GM18858 (cell line): ENCODE measurements at regions not wholly inside any gene's neighbourhood (a gene's known extent, or its start where the extent isn't known, plus 50 kb on each side); places are given as distances from the start of the nearest gene placed in this dataset.
"Not testable (repeated sequence)": the region's sequence is repeated elsewhere in the genome, so short reads cannot be mapped to it uniquely, and the experiment has no call there.

Source experiments
- ATAC-seq: cut with Tn5 transposase; IDR thresholded peaks from one replicate; pipeline ENCODE4 v1.9.1; 2021; ENCODE audit not compliant: unreplicated experiment

GRCh38 chr2:215799194-215799593 is 214.2 kb downstream of the MREG start:
- ATAC-seq = no peak

DNA sequence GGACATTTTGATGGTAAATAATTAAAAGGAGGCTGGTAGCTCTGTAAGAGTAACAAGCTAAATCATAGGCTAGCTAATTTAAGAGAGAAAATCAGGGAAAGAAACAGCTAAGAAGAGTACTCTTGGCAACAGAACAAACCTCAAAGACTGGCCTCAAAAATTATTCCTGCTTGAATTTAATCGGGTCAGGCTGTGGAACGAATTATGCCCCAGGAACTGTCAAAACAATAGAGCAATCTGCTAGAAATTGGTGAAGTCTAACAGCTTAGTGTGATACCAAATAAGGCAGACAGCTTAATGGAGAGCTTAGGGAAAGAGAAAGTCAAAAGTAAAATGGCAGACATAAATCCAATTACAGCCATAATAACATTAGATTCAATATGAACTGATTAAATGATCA is 215.7 kb downstream of the MREG start:
- no peak for ATAC-seq

GRCh38 chr2:215796140-215796855 is 217.1 kb downstream of the MREG start:
- ATAC-seq = no peak

- no peak for ATAC-seq
These were observed 218.4 kb downstream of the MREG start for GRCh38 chr2:215794829-215795546.

GRCh38 chr2:215793747-215794595 is 219.4 kb downstream of the MREG start:
- peak; percentile 88 for ATAC-seq

DNA sequence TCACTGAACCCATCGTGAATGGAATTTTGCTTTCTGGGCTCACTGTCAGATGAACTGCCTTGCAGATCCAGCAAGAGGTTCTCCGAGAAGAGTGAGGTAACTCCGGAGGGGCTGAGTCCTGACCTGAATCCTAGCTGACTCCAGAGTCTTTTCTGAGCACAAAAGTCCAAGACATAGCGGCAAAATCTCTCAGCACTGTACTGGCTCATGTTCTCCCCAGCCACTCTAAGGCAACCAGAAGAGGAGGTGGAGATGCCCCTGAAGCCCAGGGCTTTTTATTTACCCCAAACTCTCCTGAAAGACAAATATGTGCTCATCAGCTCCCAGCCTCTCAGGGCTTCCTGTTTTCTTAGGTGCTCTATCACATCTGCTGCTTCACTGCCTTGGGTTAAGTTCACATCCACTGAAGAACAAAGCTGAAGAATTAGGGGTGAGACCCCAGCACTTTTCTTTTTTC is 221.8 kb downstream of the MREG start:
- ATAC-seq = no peak

- no peak for ATAC-seq
These were observed 222.6 kb downstream of the MREG start for GRCh38 chr2:215790523-215791421.

DNA sequence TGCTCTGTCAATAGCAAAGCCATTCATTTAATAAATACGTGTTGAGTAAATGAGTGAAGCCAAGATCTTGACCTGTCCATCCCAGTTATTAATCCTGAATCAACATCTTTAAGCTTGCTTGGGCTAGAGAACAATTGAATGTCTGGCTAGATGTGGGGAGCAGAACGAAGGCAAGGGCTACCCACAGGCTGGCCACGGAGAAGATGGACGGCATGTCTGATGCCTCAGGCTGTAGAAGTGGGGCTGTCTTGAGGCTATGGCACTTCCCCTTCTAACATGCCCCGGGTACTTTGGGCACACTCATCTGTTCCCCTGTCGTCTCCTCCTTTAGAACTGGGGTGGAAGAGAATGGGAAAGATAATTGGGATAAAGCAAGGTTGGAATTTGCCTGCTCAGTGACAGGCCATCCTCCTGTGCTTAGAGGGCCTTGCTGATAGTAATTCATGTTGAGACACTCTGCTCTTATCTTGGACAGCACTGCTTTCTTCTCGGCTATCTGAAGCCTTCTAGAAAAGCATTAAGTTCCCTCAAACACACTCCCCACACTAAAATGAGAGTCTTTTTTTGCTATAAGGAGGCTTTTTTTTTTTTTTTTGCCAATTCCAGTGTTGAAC is 225.7 kb downstream of the MREG start:
- no peak for ATAC-seq

GRCh38 chr2:215787025-215787424 is 226.3 kb downstream of the MREG start:
- ATAC-seq = no peak

GRCh38 chr2:215784371-215784783 is 229.0 kb downstream of the MREG start:
- no peak for ATAC-seq

DNA sequence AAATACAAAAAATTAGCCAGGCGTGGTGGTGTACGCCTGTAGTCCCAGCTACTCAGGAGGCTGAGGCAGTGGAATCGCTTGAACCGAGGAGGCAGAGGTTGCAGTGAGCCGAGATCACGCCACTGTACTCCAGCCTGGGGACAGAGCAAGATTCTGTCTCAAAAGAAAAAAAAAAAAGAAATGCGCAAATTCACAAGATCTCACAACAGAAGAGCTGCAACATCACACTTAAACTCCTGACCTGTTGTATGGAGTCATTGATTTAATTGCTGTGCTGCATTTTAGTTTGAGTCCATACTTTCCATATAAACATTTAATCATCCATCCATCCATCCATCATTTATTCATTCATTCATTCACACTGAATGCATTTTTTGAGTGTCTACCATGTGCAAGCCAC is 229.7 kb downstream of the MREG start:
- not testable (repeated sequence) for ATAC-seq

DNA sequence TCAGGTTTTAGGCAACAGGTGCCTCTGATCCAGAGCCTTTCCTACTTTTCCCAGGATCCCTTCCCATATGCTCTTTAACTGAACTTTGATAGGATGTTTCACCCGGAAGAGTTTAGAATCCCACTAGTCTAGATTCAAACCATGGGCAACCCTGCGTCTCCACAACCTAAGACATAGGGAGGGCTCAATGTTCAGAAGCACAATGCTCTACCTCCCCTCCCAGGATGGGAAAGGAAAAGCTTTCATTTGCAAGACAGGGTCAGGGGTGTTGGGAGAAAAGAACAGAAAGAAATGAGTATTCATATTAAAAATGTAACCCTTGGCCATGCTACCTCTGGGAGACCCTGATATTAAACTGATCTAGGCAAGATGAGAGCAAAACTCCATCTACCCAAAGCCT is 230.4 kb downstream of the MREG start:
- no peak for ATAC-seq

GRCh38 chr2:215782295-215782694 is 231.1 kb downstream of the MREG start:
- ATAC-seq = no peak

- no peak for ATAC-seq
These were observed 232.3 kb downstream of the MREG start for GRCh38 chr2:215780907-215781685.

GRCh38 chr2:215780313-215780712 is 233.0 kb downstream of the MREG start:
- ATAC-seq = no peak

DNA sequence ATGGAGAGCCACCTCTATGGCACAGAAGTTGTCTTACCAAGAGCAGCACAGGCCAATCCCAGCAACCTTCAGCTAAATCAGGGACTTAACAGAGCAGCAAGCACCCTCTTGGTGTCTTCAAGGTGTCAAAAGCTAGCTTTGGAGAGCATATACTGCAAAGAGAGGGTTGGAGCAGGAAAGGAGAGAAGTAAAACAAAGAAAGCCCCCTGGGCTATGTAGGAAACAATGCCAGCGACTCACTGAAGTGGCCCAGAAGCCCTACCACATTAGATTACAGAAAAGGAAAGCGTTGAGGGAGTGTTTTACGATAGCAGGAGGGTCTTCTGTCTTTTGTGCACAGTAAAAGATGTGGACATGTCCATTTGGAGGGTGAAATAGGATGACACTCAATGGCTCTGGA is 233.4 kb downstream of the MREG start:
- ATAC-seq = no peak

GRCh38 chr2:215777465-215778044 is 235.8 kb downstream of the MREG start:
- ATAC-seq = no peak

- no peak for ATAC-seq
These were observed 238.2 kb downstream of the MREG start for GRCh38 chr2:215775106-215775505.

DNA sequence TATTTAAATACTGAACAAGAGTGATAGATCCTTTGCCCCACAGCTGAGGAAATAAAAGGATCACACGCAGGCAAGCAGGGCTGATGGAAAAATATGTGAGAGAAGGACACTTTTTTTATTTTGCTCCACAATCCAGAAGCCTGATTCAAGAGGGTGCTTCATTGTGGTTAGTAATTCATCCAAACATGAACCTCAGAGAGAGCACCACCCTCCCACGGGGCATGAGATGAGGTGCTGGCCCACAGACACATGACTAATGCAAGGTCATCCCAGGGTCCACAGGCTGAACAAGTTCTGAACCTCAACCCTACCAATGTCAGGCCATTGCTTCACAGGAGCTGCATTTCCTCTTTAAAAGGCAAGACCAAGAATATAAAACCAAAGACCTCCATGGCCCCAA is 239.6 kb downstream of the MREG start:
- ATAC-seq = no peak
